ENCODE measurements at regions not wholly inside any gene's neighbourhood (a gene's known extent, or its start where the extent isn't known, plus 50 kb on each side); places are given as distances from the start of the nearest gene placed in this dataset.

GRCh38 chr14:38866461-38866860 lies 236.6 kb downstream of the SEC23A start:
- TF ChIP-seq CTCF (conservative IDR thresholded peaks at IDR 0.05): no peak
- no peak for TF ChIP-seq EZH2 (IDR thresholded peaks at IDR 0.05; ENCODE audit: low read depth)
